ENCODE measurements at regions not wholly inside any gene's neighbourhood (a gene's known extent, or its start where the extent isn't known, plus 50 kb on each side); places are given as distances from the start of the nearest gene placed in this dataset.

DNA sequence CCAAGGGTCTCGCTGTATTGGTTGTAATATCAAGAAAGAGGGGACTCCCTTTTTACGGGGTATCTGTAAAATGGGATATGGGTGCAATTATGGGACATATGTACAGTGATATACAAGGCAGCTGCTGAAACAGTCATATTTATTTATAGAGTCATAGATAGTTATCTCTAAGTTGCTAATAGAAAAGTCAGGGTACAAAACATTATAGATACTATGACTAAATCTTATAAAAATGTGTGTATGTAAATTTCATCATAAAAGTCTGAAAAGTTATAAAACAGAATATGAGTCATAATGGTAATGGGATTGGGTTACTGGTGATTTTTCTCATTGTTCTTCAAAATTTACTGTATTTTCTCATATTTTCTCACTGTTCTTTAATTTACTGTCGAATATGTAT, 344.9 kb upstream of the SLCO3A1 start (continued):
- TF ChIP-seq, protein P1, sequence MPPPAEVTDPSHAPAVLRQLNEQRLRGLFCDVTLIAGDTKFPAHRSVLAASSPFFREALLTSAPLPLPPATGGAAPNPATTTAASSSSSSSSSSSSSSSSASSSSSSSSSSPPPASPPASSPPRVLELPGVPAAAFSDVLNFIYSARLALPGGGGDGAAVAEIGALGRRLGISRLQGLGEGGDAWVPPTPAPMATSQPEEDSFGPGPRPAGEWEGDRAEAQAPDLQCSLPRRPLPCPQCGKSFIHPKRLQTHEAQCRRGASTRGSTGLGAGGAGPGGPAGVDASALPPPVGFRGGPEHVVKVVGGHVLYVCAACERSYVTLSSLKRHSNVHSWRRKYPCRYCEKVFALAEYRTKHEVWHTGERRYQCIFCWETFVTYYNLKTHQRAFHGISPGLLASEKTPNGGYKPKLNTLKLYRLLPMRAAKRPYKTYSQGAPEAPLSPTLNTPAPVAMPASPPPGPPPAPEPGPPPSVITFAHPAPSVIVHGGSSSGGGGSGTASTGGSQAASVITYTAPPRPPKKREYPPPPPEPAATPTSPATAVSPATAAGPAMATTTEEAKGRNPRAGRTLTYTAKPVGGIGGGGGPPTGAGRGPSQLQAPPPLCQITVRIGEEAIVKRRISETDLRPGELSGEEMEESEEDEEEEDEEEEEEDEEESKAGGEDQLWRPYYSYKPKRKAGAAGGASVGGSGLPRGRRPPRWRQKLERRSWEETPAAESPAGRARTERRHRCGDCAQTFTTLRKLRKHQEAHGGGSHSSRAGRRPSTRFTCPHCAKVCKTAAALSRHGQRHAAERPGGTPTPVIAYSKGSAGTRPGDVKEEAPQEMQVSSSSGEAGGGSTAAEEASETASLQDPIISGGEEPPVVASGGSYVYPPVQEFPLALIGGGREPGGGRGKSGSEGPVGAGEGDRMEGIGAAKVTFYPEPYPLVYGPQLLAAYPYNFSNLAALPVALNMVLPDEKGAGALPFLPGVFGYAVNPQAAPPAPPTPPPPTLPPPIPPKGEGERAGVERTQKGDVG (CRISPR knock-in tag; IDR thresholded peaks at IDR 0.05): no peak
- TF ChIP-seq RELB (IDR thresholded peaks at IDR 0.05; ENCODE audit: low read depth) (no peak), YBX1 (IDR thresholded peaks at IDR 0.05) (no peak)
- TF ChIP-seq, protein P2, sequence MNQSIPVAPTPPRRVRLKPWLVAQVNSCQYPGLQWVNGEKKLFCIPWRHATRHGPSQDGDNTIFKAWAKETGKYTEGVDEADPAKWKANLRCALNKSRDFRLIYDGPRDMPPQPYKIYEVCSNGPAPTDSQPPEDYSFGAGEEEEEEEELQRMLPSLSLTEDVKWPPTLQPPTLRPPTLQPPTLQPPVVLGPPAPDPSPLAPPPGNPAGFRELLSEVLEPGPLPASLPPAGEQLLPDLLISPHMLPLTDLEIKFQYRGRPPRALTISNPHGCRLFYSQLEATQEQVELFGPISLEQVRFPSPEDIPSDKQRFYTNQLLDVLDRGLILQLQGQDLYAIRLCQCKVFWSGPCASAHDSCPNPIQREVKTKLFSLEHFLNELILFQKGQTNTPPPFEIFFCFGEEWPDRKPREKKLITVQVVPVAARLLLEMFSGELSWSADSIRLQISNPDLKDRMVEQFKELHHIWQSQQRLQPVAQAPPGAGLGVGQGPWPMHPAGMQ (IDR thresholded peaks at IDR 0.05; ENCODE audit: borderline replicate concordance): no peak

- ChIA-PET CTCF (no interaction called here), SMC1A (ENCODE audit: uncharacterized antibody, unreplicated experiment) (no interaction called here), RAD21 (ENCODE audit: unreplicated experiment) (no interaction called here), POLR2A (no interaction called here)
- Histone ChIP-seq H3K9me3 (replicated peaks; ENCODE audit: control insufficient read depth, insufficient read depth, low read length) (no peaks in the 10 kb centered on the region), H3K36me3 (ENCODE audit: control insufficient read depth in 2 of 2, insufficient read depth in 2 of 2, low read length in 1 of 2) (no peaks in the 10 kb centered on the region), H3K4me3 (no peak overlapping the region), H3K27me3 (replicated peaks in 1 of 2; ENCODE audit: control insufficient read depth in 2 of 2, insufficient read depth in 2 of 2, low read length in 1 of 2) (no peaks in the 10 kb centered on the region; a peak in 2 of 4 replicates), H3K27ac (ENCODE audit: control insufficient read depth, insufficient read depth) (no peak overlapping the region), H3K4me1 (ENCODE audit: control insufficient read depth, insufficient read depth, low read length) (no peaks in the 10 kb centered on the region), H4K20me1 (ENCODE audit: control insufficient read depth, insufficient read depth) (no peaks in the 10 kb centered on the region), H2AFZ (ENCODE audit: control insufficient read depth, low read depth, low read length) (no peak overlapping the region), H3K9ac (ENCODE audit: control insufficient read depth, insufficient read depth, low read length) (no peak overlapping the region), H3K79me2 (ENCODE audit: control insufficient read depth, insufficient read depth, low read length) (no peaks in the 10 kb centered on the region), H3K4me2 (ENCODE audit: control insufficient read depth, insufficient read depth) (no peak overlapping the region)
- ATAC-seq (no peak), DNase-seq (ENCODE audit: low read depth, low spot score) (no peak), FAIRE-seq (no peak)
- BruUV-seq (replicated peaks): no TSS peak
- WGBS (ENCODE audit: insufficient coverage, insufficient replicate concordance, low lambda C conversion rate, missing lambda C conversion rate): 0% methylated on average over 2 of the region's 2 CpGs
- intact Hi-C loops (cut with micrococcal nuclease; ENCODE audit: unreplicated experiment) (loop anchor here (10.0 kb wide), 1 partner anchor 209 kb away; no protein-coding TSS in a partner anchor), in situ Hi-C loops (cut with MboI) (no loop called here)
- TF ChIP-seq CHD1 (IDR thresholded peaks at IDR 0.05; ENCODE audit: low read depth, low read length) (no peak), STAT1 (conservative IDR thresholded peaks at IDR 0.05) (no peak), KLF5 (IDR thresholded peaks at IDR 0.05; ENCODE audit: partially characterized antibody) (no peak), ZNF687 (IDR thresholded peaks at IDR 0.05) (no peak), PML (IDR thresholded peaks at IDR 0.05; ENCODE audit: low read length) (no peak), MYC (IDR thresholded peaks at IDR 0.05; ENCODE audit: insufficient read depth, insufficient read length, insufficient replicate concordance, low read length, severe bottlenecking) (no peak), SUZ12 (IDR thresholded peaks at IDR 0.05; ENCODE audit: unreplicated experiment) (no peak)
These were observed 339.4 kb upstream of the SLCO3A1 start for GRCh38 chr15:91514147-91514546.
